GM12878 (cell line): ENCODE measurements at regions not wholly inside any gene's neighbourhood (a gene's known extent, or its start where the extent isn't known, plus 50 kb on each side); places are given as distances from the start of the nearest gene placed in this dataset.
"Not testable (repeated sequence)": the region's sequence is repeated elsewhere in the genome, so short reads cannot be mapped to it uniquely, and the experiment has no call there.

Experiments used
- CBFB ChIP-seq: IDR thresholded peaks from 2 replicates; pipeline ENCODE4 v1.6.1; 2016; ENCODE audit warnings: antibody characterized with exemption, low read depth
- RFX5 ChIP-seq: IDR thresholded peaks from 2 replicates; pipeline ENCODE4 v1.6.1; 2011; ENCODE audit warnings: low read depth, low read length, improper control_type of control experiment
- TAF1 ChIP-seq: IDR thresholded peaks from 2 replicates; pipeline ENCODE4 v1.6.1; 2011; ENCODE audit warnings: mild to moderate bottlenecking, low read depth, low read length, borderline replicate concordance
- ZNF24 ChIP-seq: fragments of 450-650 bp; IDR thresholded peaks from 2 replicates; pipeline ENCODE4 v1.6.1; 2017; ENCODE audit warnings: antibody characterized with exemption, mild to moderate bottlenecking

- TF ChIP-seq ZNF24, RFX5, TAF1, CBFB: not testable (repeated sequence)
These were observed 121.4 kb upstream of the FAM20C start for GRCh38 chr7:70989-71388.
